Activated CD8-positive, alpha-beta T cell treated with anti-CD3 and anti-CD28 coated beads for 36 hours (primary cell): ENCODE measurements at regions not wholly inside any gene's neighbourhood (a gene's known extent, or its start where the extent isn't known, plus 50 kb on each side); places are given as distances from the start of the nearest gene placed in this dataset.

ENCODE experiments used
- ATAC-seq: fragments of 200-7000 bp; cut with Tn5 transposase; one replicate; pipeline ENCODE4 v1.10.0; 2021; ENCODE audit warnings: mild to moderate bottlenecking, moderate library complexity
- CTCF ChIA-PET: fragments of 350-600 bp; sonication (Branson Sonifier 250); formaldehyde crosslinking; loops from one replicate; lab custom pipeline; 2021; ENCODE audit warnings: antibody characterized with exemption; lab: Charles Lee
- POLR2A ChIA-PET: fragments of 350-600 bp; sonication (Branson Sonifier 250); formaldehyde crosslinking; loops from one replicate; lab custom pipeline; 2021; ENCODE audit warnings: antibody characterized with exemption; lab: Charles Lee
- DNase-seq: peaks from one replicate; pipeline ENCODE4 v3.0.0-alpha.2; 2020
- H3K27ac Mint-ChIP-seq: one replicate; pipeline ENCODE4 v1.8.0; 2021; ENCODE audit warnings: mild to moderate bottlenecking, mixed read lengths
- H3K27me3 Mint-ChIP-seq: one replicate; pipeline ENCODE4 v1.8.0; 2021; ENCODE audit warnings: mixed read lengths
- H3K36me3 Mint-ChIP-seq: one replicate; pipeline ENCODE4 v1.8.0; 2021; ENCODE audit warnings: low read depth, mixed read lengths
- H3K4me1 Mint-ChIP-seq: one replicate; pipeline ENCODE4 v1.8.0; 2021; ENCODE audit warnings: low read depth, mixed read lengths
- H3K4me3 Mint-ChIP-seq: one replicate; pipeline ENCODE4 v1.8.0; 2021; ENCODE audit warnings: mild to moderate bottlenecking, moderate library complexity, mixed read lengths
- H3K9me3 Mint-ChIP-seq: one replicate; pipeline ENCODE4 v1.8.0; 2021; ENCODE audit warnings: mixed read lengths
- CTCF ChIP-seq: fragments of 200-600 bp; IDR thresholded peaks from one replicate; pipeline ENCODE4 v1.8.0; 2022; ENCODE audit warnings: antibody characterized with exemption, mild to moderate bottlenecking
- intact Hi-C: fragments of 100-400 bp; cut with micrococcal nuclease; formaldehyde crosslinking; loops from one replicate; pipeline ENCODE4 v1.10.0; 2022

GRCh38 chrX:40444133-40444532, 136.6 kb upstream of the ATP6AP2 start:
- ATAC-seq (no peak), DNase-seq (no peak)
- Mint-ChIP-seq H3K27ac (no peak overlapping the region), H3K27me3 (no peaks in the 10 kb centered on the region), H3K36me3 (no peaks in the 10 kb centered on the region), H3K4me1 (peaks cover 8% of the 10 kb centered on the region), H3K9me3 (no peaks in the 10 kb centered on the region), H3K4me3 (no peak overlapping the region)
- intact Hi-C loops: no loop called here
- ChIA-PET CTCF (no interaction called here), POLR2A (no interaction called here)
- no peak for TF ChIP-seq CTCF

- Mint-ChIP-seq H3K27ac (no peak overlapping the region), H3K9me3 (no peaks in the 10 kb centered on the region), H3K27me3 (no peaks in the 10 kb centered on the region), H3K4me1 (peaks cover 8% of the 10 kb centered on the region), H3K4me3 (no peak overlapping the region), H3K36me3 (no peaks in the 10 kb centered on the region)
- POLR2A ChIA-PET: no interaction called here
- no peak for DNase-seq
- no peak for ATAC-seq
- no peak for TF ChIP-seq CTCF
- intact Hi-C loops: no loop called here
- CTCF ChIA-PET: no interaction called here
These were observed 139.9 kb upstream of the ATP6AP2 start for GRCh38 chrX:40440866-40441265.

- CTCF ChIA-PET: no interaction called here
- no peak for TF ChIP-seq CTCF
- DNase-seq (peak; percentile 31), ATAC-seq (peak; percentile 24)
- POLR2A ChIA-PET: no interaction called here
- H3K27ac Mint-ChIP-seq: no peak overlapping the region
- no peak overlapping the region for H3K4me3 Mint-ChIP-seq
- peaks cover 8% of the 10 kb centered on the region for H3K4me1 Mint-ChIP-seq
- no peaks in the 10 kb centered on the region for H3K36me3 Mint-ChIP-seq
- intact Hi-C loops: no loop called here
- H3K9me3 Mint-ChIP-seq: no peaks in the 10 kb centered on the region
- H3K27me3 Mint-ChIP-seq: no peaks in the 10 kb centered on the region
These were observed 140.9 kb upstream of the ATP6AP2 start for GRCh38 chrX:40439625-40440532.

GRCh38 chrX:40437348-40437747, 143.4 kb upstream of the ATP6AP2 start:
- no peak for TF ChIP-seq CTCF
- ChIA-PET CTCF (no interaction called here), POLR2A (no interaction called here)
- no peak for DNase-seq
- ATAC-seq: no peak
- peaks cover 8% of the 10 kb centered on the region for H3K4me1 Mint-ChIP-seq
- intact Hi-C loops: no loop called here
- H3K27me3 Mint-ChIP-seq: no peaks in the 10 kb centered on the region
- no peak overlapping the region for H3K4me3 Mint-ChIP-seq
- no peak overlapping the region for H3K27ac Mint-ChIP-seq
- no peaks in the 10 kb centered on the region for H3K36me3 Mint-ChIP-seq
- H3K9me3 Mint-ChIP-seq: no peaks in the 10 kb centered on the region

- no peaks in the 10 kb centered on the region for H3K36me3 Mint-ChIP-seq
- ATAC-seq (no peak), DNase-seq (no peak)
- intact Hi-C loops: no loop called here
- H3K4me3 Mint-ChIP-seq: no peak overlapping the region
- no peaks in the 10 kb centered on the region for H3K27me3 Mint-ChIP-seq
- no peak for TF ChIP-seq CTCF
- no peak overlapping the region for H3K27ac Mint-ChIP-seq
- no peaks in the 10 kb centered on the region for H3K9me3 Mint-ChIP-seq
- peaks cover 8% of the 10 kb centered on the region for H3K4me1 Mint-ChIP-seq
- CTCF ChIA-PET: no interaction called here
- POLR2A ChIA-PET: no interaction called here
These were observed 145.8 kb upstream of the ATP6AP2 start for GRCh38 chrX:40434947-40435346.
